HG03280 (cell line): ENCODE measurements at regions not wholly inside any gene's neighbourhood (a gene's known extent, or its start where the extent isn't known, plus 50 kb on each side); places are given as distances from the start of the nearest gene placed in this dataset.

Experiments
- ATAC-seq: cut with Tn5 transposase; IDR thresholded peaks from one replicate; pipeline ENCODE4 v1.9.1; 2021; ENCODE audit warnings: mild to moderate bottlenecking, moderate library complexity; ENCODE audit not compliant: unreplicated experiment

DNA sequence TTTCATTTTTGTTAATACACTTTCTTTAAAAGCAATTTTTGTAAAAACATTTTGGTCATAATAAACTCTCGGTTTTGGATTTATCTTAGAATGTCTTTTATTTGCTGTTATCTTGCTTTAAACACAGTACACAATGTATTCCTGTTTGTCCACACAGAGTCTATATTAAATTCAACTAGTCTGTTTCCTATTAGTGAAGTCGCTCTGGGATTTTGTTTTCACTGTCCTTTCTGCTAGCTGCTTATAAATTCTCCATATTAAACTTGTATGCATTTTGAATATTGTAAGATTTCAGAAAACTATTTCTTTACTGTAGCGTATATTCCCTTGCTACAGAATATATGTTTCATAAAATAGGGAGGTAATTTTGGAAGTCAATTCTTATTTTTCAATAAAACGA, 630.2 kb downstream of the HDGFL1 start:
- no peak for ATAC-seq

- no peak for ATAC-seq
Observed at GRCh38 chr6:23200946-23201345, 631.6 kb downstream of the HDGFL1 start.

DNA sequence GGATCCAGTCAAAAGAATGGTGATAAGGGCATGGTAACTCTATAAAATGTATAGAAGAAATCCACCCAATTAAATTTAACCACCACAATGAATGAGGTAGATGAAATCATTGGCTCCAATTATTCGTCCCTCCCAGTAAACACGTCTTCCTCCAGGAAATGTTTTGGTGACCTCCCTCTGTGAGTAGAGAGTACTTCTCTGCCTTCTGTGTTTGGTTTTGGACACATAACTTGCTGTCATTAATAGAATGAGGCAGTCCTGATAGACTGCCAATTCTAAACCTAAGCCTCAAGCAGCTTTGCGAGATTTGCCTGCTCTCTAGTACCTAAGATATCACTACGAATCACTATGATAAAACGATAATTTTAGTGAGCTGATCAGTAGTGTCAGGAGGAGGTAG, 632.8 kb downstream of the HDGFL1 start:
- no peak for ATAC-seq

GRCh38 chr6:23212398-23212797, 643.0 kb downstream of the HDGFL1 start:
- ATAC-seq, result no peak

GRCh38 chr6:23213193-23213592, 643.8 kb downstream of the HDGFL1 start:
- ATAC-seq, result no peak

DNA sequence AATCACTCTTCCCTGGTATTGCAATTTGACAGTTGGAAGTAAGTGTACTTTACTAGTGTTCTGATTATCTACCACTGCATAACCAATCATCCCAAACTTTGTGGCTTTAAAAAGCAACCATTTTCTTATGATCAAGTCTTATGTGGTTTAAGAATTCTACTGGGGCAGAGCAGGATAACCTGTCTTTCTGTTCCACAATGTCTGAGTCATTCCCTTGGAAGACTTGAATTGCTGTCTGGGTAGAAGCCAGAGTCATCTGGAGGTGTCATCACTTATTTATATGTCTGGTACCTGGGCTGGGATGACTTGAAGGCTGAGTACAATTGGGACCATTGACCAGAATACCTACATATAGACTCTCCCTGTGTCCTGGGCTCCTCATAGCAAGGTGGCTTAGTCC, 644.3 kb downstream of the HDGFL1 start:
- ATAC-seq, result no peak

GRCh38 chr6:23218751-23219150, 649.4 kb downstream of the HDGFL1 start:
- ATAC-seq, result no peak

GRCh38 chr6:23222724-23223123, 653.4 kb downstream of the HDGFL1 start:
- ATAC-seq, result no peak

DNA sequence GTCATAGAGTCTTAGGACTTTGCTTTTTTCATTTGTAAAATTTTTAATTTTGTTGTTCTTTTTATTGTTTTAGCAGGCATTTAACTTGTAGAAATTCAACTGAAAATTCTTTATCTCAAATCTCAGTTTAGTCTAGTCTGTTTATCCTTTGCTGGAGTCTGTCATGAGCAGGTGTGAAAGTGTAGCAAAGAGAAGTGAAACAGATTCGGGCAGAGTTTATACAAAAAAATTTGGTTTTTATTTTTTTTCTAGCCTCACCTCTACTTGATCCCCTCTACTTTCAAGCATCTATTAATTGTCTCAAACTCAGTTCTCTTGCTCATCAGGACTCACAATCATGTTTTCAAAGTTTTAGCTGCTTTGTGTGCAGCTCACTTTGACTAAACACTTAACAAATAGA, 655.2 kb downstream of the HDGFL1 start:
- ATAC-seq, result no peak

GRCh38 chr6:23228439-23229024, 659.2 kb downstream of the HDGFL1 start:
- no peak for ATAC-seq

DNA sequence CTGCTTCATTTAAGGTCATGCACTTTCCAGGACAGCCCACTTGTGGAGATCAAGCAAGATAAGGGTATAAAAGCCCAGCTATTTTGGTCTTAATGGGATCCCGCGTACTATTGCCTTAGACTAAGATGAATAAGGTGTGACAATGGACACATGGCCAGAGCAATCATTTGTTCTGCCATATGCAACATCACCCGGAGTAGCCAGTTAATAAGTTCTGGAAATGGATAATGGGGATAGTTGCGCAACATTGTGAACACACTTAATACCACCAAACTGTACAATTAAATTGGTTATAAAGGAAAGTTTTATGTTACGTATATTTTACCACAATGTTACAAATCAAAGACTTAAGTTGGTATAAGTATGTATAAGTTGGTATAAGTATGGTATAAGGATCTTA, 674.5 kb downstream of the HDGFL1 start:
- no peak for ATAC-seq

DNA sequence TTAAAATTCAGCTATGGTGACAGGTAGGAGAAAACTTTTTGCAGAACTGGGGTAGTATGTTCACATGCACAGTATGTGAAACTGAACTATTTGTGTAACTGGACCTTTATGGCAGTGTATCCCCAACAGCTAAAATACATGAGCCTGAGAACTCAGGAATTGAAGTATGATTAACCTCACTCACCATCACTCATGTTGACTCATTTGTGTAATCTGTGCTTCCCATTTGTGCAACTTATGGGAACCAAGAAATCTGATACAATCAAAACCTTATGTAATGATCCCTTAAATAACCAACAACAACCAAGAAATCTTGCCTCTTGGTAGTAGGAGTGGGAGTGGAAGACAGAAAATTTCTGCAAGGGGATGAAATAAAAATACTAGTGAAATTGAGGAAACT, 674.9 kb downstream of the HDGFL1 start:
- no peak for ATAC-seq

- ATAC-seq, result no peak
Observed at GRCh38 chr6:23245572-23245971, 676.2 kb downstream of the HDGFL1 start.

GRCh38 chr6:23246896-23247295, 677.5 kb downstream of the HDGFL1 start:
- ATAC-seq, result no peak

- no peak for ATAC-seq
Observed at GRCh38 chr6:23250556-23250955, 681.2 kb downstream of the HDGFL1 start.

DNA sequence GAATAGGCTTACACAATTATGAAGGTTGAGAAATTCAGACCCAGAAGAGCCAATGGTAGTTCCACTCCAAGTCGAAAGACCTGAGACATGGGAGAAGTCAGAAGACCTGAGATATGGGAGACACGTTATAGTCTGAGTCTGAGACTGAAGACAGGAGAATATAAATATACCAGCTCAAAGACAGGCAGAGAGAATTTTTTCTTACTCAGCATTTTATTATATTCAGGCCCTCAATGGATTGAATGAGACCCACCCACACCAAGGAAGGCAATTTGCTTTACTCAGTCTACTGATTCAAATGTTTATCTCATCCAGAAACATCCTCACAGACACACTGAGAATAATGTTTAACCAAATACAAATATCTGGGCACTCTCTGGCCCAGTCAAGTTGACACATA, 693.5 kb downstream of the HDGFL1 start:
- no peak for ATAC-seq

DNA sequence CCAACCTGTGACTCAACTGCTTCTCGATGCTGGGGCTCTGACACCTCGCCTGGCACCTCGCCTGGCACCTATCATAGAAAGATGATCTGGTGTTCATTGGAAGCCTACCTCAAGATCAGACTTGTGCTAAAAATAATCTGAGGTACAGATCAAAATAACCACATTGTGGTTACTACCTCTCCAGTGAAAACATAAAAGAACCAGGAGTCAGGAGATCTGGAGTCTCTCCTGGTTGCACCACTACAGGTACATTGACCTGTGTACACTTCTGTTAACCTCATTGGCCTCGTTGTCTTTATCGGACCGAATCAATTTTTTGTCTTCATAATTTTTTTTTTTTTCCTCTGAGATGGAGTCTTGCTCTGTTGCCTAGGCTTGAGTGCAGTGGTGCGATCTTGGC, 695.9 kb downstream of the HDGFL1 start:
- no peak for ATAC-seq

- no peak for ATAC-seq
Observed at GRCh38 chr6:23266536-23266935, 697.2 kb downstream of the HDGFL1 start.

- ATAC-seq, result no peak
Observed at GRCh38 chr6:23267651-23268050, 698.3 kb downstream of the HDGFL1 start.

DNA sequence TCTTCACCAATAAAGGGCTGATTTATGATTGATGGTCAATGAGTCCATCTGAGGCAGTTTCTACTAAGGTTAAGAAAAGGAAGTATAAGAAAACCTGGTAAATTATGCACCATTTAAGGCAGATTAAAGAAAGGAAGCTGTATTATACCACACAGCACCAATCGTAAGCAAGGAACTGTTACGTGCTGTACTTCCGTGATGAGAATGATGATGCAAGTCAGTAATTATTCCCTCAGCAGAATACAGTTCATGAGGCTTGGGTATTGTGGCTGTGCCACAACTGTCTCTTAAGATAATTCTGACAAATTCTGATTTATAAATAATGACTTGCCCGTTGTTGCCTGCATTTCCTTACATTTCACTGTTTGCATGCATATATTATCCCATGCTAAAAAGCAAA, 699.0 kb downstream of the HDGFL1 start:
- no peak for ATAC-seq

DNA sequence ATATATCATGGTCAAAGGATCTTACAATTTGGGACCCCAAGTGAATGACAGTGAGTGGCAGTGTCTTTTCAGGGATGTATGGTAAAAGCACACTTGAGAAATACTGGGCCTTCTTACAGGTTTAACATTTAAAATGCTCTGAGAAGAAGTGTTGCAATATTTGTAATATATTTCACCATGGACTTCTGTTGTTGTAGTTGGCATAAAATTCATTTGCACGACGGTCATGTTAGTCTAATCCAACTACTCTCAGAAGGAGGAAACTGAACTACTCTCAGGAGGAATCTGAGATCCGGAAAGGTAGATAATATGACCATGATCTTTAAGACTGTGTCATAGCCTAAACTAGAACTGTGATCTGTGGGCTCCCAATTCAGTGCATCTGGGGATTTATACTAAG, 700.1 kb downstream of the HDGFL1 start:
- ATAC-seq, result no peak

DNA sequence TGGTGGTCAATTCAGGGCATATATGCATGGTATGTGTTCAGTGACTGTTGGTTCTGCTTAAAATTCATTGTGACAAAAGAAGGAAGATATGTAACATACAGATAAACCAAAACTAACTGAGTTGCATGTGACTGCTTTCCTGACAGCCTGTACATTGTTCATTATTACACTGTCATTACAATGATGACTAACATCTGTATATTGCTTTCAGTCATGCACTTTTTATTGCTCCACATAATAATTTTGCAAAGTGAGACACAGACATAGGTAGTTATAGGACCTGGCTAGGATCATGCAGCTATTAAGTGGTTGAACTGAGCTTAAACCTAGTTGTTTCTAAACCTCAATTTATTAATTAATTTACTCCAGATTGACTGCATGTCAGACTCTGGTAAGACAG, 703.2 kb downstream of the HDGFL1 start:
- no peak for ATAC-seq

DNA sequence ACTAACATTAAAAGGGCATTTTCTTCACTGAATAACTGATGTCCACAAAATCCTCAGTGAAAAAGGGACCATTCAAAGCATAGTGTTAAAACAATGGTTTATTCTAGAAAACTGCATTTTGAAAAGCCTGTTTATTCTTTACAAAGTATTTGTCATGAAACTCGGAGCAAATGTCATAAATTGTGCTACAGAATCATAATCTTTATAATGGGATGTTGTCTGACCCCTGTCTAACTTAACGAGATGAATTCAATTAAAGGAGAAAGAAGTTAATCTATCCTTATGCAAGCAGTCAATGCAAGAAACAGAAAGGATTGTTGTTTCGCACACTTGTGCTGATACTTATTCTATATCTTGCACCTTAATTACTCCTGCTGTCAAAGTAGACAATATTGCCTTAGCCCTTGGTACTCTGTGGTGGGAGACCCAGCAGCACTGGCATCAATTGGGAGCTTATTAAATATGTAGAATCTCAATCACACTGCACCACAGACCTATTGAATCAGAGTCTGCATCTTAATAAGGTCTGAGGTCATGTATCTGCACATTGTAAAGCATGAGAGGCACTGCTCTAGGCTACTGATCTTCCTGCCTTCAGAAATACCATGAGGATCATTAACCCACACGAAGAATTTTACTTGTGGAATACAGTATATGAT, 708.3 kb downstream of the HDGFL1 start:
- ATAC-seq, result no peak
